ENCODE measurements at regions not wholly inside any gene's neighbourhood (a gene's known extent, or its start where the extent isn't known, plus 50 kb on each side); places are given as distances from the start of the nearest gene placed in this dataset.

GRCh38 chr10:133000648-133001047, 58.3 kb upstream of the CFAP46 start:
- Histone ChIP-seq H3K9me3 (ENCODE audit: control insufficient read depth in 4 of 4, low read length in 3 of 4) (no peaks in the 10 kb centered on the region), H3K4me1 (ENCODE audit: control insufficient read depth in 4 of 4, insufficient read depth in 4 of 4, low read length in 3 of 4) (no peaks in the 10 kb centered on the region), H3K9ac (ENCODE audit: low read depth in 1 of 2, low read length in 2 of 2) (no peak overlapping the region), H3K36me3 (ENCODE audit: control insufficient read depth in 4 of 4, insufficient read depth in 3 of 4, low read depth in 1 of 4, low read length in 3 of 4) (no peaks in the 10 kb centered on the region), H3K27ac (ENCODE audit: low read depth in 1 of 2, low read length in 2 of 2) (no peak overlapping the region), H3K4me3 (ENCODE audit: low read depth in 1 of 3, low read length in 3 of 3) (no peak overlapping the region), H3K27me3 (ENCODE audit: control insufficient read depth in 4 of 4, insufficient read depth in 4 of 4, low read length in 3 of 4) (no peaks in the 10 kb centered on the region)
- TF ChIP-seq ATF3 (IDR thresholded peaks at IDR 0.05) = no peak
- TF ChIP-seq JUND (IDR thresholded peaks at IDR 0.05) = no peak
- no peak for TF ChIP-seq NR2F2 (IDR thresholded peaks at IDR 0.05)
- TF ChIP-seq YY1 (IDR thresholded peaks at IDR 0.05) = no peak
- no peak for TF ChIP-seq TAF1 (conservative IDR thresholded peaks at IDR 0.05)
- no peak for TF ChIP-seq HNF4G (IDR thresholded peaks at IDR 0.05)
- TF ChIP-seq RAD21 (IDR thresholded peaks at IDR 0.05) = no peak
- TF ChIP-seq CTCF (IDR thresholded peaks at IDR 0.05; ENCODE audit: low read depth, low read length, missing input control) = no peak
- no peak for TF ChIP-seq EGR1 (IDR thresholded peaks at IDR 0.05; ENCODE audit: low read depth in 2 of 2)
- no peak for TF ChIP-seq FOXA1 (IDR thresholded peaks at IDR 0.05)
- no peak for TF ChIP-seq FOXA2 (IDR thresholded peaks at IDR 0.05)
- no peak for TF ChIP-seq GABPA (IDR thresholded peaks at IDR 0.05 in 1 of 2, conservative IDR thresholded peaks at IDR 0.05 in 1 of 2)
- TF ChIP-seq RXRA (IDR thresholded peaks at IDR 0.05) = no peak
- no peak for TF ChIP-seq HNF4A (conservative IDR thresholded peaks at IDR 0.05)
- TF ChIP-seq SP1 (IDR thresholded peaks at IDR 0.05) = no peak
- TF ChIP-seq MAX (IDR thresholded peaks at IDR 0.05) = no peak
- DNase-seq (ENCODE audit: low spot score) = no peak
- 87% methylated on average over 9 of the region's 9 CpGs for WGBS

- H3K27ac ChIP-seq (ENCODE audit: low read depth in 1 of 2, low read length in 2 of 2) = no peak overlapping the region
- TF ChIP-seq REST (IDR thresholded peaks at IDR 0.05) = no peak
- TF ChIP-seq HNF4A (conservative IDR thresholded peaks at IDR 0.05) = no peak
- no peak for TF ChIP-seq MAX (IDR thresholded peaks at IDR 0.05)
- no peak for TF ChIP-seq ATF3 (IDR thresholded peaks at IDR 0.05)
- no peak for TF ChIP-seq YY1 (IDR thresholded peaks at IDR 0.05)
- no peak for TF ChIP-seq GABPA (IDR thresholded peaks at IDR 0.05 in 1 of 2, conservative IDR thresholded peaks at IDR 0.05 in 1 of 2)
- TF ChIP-seq FOXA2 (IDR thresholded peaks at IDR 0.05) = no peak
- TF ChIP-seq RXRA (IDR thresholded peaks at IDR 0.05) = no peak
- no peak for TF ChIP-seq RAD21 (IDR thresholded peaks at IDR 0.05)
- no peak for TF ChIP-seq CTCF (IDR thresholded peaks at IDR 0.05; ENCODE audit: low read depth, low read length, missing input control)
- TF ChIP-seq SP1 (IDR thresholded peaks at IDR 0.05) = no peak
- no peak for TF ChIP-seq NR2F2 (IDR thresholded peaks at IDR 0.05)
- no peak for TF ChIP-seq HNF4G (IDR thresholded peaks at IDR 0.05)
- TF ChIP-seq EGR1 (IDR thresholded peaks at IDR 0.05; ENCODE audit: low read depth in 2 of 2) = no peak
- TF ChIP-seq ZBTB33 (IDR thresholded peaks at IDR 0.05) = no peak
- TF ChIP-seq FOXA1 (IDR thresholded peaks at IDR 0.05) = no peak
- TF ChIP-seq TAF1 (conservative IDR thresholded peaks at IDR 0.05) = no peak
- no peak overlapping the region for H3K9ac ChIP-seq (ENCODE audit: low read depth in 1 of 2, low read length in 2 of 2)
- peaks cover 0 to 5% (median 1%) of the 10 kb centered on the region in 4 donors for H3K27me3 ChIP-seq (ENCODE audit: control insufficient read depth in 4 of 4, insufficient read depth in 4 of 4, low read length in 3 of 4)
- H3K4me3 ChIP-seq (ENCODE audit: low read depth in 1 of 3, low read length in 3 of 3) = no peak overlapping the region
- H3K4me1 ChIP-seq (ENCODE audit: control insufficient read depth in 4 of 4, insufficient read depth in 4 of 4, low read length in 3 of 4) = peaks cover 0 to 4% (median 0%) of the 10 kb centered on the region in 4 donors
- no peak for DNase-seq (ENCODE audit: low spot score)
- no peaks in the 10 kb centered on the region for H3K36me3 ChIP-seq (ENCODE audit: control insufficient read depth in 4 of 4, insufficient read depth in 3 of 4, low read depth in 1 of 4, low read length in 3 of 4)
- 82% methylated on average over 22 of the region's 22 CpGs for WGBS
- no peaks in the 10 kb centered on the region for H3K9me3 ChIP-seq (ENCODE audit: control insufficient read depth in 4 of 4, low read length in 3 of 4)
These were observed 55.3 kb upstream of the CFAP46 start for GRCh38 chr10:132997517-132998265.
